CD4-positive, alpha-beta T cell treated with Interleukin-15 for 1 hour (primary cell): ENCODE measurements at regions not wholly inside any gene's neighbourhood (a gene's known extent, or its start where the extent isn't known, plus 50 kb on each side); places are given as distances from the start of the nearest gene placed in this dataset.

Experiments used
- DNase-seq: peaks from one replicate; pipeline ENCODE4 v3.0.0-alpha.2; 2020

- DNase-seq, result no peak
Observed at GRCh38 chr22:48647051-48647450, 1180.6 kb downstream of the BRD1 start.

DNA sequence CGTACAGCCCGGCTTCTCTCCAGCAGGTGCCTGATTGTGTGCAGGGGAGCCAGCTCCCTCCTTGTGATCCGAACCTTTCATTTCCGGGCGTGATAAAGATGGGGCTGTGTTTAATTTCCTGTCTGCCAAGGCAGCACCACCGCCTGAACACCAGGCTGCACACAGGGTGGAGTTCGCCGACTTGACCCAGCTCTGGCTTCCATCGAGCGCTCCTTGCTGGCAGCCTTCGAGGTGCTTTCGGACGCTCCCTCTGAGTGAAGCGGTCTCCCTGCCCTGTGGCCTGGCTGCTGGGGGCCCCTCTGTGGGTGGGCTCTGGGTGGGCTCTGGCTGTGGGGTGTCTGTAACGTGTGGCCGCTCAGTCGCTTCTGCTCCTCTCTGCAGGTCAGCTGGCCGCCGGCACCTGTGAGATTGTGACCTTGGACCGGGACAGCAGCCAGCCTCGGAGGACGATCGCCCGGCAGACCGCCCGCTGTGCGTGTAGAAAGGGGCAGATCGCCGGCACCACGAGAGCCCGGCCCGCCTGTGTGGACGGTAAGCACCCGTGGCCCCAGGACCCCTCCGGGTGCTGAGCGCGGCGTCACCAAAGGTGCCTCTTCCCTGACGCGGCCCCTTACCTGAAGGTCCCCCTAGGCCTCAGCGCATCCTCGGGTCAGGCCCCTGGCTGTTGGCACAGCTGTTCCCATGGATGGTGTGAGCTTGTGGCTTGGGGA is 1181.3 kb downstream of the BRD1 start:
- no peak for DNase-seq

- no peak for DNase-seq
Observed at GRCh38 chr22:48645766-48646165, 1181.9 kb downstream of the BRD1 start.

DNA sequence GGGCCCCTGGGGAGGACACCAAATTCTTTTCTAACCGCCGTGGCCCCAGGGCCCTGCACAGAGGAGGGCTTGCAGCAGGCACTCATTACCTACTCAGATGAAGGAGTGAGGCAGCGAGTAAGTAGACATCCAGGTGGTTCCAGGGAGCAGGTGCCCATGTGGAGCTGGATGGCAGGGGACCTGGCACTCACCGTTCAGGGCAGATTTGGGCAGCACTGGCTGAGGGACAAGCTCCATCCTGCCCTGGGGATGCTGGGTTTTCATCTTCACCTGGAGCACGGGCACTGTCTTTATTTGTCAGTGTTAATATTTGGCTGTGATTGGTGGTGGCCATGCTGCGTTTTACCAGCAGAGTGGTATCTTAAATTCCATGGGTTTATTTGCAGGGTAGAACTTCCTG is 1182.7 kb downstream of the BRD1 start:
- DNase-seq, result no peak

- DNase-seq, result no peak
Observed at GRCh38 chr22:48644108-48644507, 1183.6 kb downstream of the BRD1 start.

DNA sequence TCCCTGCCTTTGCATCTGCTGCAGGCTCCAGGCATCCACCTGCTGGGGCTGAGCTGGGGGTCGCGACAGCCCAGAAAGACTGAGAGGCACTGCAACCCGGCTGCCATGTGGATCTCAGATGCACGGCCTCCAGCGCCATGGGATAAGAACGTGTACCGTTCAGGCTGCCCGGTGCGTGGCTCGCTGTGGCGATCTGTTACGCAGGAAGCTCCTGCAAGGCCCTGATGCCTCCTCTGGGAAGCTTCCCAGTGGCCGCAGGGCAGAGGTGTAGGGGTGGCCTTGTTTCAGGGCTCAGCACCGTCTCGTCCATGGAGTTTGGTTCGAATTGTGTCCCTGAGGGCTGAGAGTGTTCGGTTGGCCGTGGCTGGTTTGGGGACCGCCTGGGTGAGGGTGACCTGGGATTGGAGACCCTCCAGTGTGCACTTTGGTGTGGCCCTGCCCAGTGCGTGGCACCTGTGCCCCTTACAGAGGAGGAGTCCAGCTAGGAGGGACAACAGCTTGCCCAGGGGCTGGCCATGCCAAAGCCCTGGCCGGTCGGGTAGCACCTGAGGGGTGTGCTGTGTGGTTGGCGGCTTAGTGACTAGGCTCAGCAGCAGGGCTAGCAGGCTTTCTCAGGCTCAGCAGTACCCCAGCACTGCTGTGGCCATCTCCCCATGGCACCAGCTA is 1184.5 kb downstream of the BRD1 start:
- DNase-seq, result no peak

DNA sequence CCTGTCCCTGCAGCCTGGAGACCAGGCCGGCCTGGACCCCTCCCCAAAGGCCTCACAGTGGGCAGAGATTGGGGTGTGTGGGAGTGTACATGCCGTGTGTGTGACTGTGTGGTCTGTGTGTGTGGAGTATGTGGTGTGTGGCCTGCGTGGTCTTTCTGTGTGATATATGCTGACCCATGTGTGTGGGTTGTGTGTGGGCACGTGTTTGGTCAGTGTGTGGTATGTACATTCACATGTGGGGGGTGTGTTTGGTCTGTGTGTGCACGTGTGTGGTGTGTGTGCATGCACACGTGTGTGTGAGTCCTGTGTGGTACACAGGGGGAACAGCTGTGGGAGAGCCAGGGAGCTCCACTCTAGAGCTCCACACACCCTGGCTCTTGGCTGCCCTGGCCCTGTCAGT is 1185.1 kb downstream of the BRD1 start:
- no peak for DNase-seq

DNA sequence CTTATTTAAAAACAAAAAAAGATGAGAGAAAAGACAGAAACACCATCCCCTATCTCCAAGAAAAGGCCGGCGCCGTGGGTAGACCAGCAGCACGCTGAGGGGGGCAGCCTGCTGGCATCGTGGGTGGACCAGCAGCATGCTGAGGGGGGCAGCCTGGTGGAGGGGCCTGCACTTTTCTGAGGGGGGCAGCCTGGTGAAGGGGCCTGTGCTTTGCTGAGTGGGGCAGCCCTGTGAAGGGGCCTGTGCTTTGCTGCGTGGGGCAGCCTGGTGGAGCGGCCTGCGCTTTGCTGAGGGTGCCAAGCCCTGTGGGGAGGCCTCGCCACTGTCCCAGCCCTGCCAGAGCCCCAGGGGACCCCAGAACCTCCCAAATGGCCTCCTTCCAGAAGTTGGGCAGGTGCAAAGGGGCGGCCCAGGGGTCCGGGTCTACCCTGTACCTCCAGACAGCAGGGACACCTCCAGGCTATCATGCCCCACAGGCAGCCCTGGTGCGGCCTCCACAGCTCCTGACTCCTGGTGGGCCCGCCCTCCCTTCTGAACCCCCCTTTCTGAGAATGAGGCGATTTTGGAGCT is 1185.7 kb downstream of the BRD1 start:
- DNase-seq, result no peak

GRCh38 chr22:48640890-48641841 is 1186.5 kb downstream of the BRD1 start:
- no peak for DNase-seq

DNA sequence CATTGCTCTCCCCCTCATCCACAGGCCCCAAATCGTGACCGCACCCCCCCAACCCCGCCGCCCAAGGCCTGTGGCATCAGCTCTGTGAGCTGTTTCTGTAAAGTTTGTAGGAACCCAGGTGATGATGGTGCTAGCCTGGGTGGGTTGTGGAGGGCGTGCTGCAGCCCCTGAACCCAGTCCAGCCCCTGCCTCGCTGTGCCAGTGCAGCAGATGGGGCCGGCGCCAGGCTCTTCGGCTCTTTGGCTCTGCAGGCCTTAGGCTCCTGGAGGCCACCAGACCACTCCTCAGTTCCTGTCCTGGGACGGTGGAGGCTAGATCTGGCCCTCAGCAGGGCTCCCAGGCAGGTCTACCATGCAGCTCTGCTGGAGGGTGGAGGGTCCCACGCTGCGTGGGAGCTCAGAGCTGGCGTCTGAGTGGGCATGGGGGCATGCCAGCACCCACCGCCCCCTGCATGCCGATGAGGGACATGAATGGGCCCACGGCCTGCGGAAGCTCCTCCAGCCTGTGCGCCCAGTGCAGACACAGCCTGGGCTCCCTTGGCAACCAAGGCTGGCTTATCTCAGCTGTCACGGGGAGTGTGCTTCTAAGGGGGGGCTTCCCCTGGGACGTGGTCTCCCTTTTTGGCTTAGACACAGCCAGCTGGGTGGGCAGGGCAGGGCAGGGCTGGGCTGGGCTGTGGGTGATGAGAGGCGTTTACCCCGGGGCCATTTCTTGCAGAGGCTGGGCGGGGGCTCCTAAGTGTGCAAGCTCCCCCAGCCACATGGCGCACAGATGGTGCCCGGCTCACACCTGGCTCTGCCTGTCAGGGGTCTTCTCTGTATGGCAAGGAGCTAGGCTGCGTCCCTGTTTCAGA is 1187.6 kb downstream of the BRD1 start:
- DNase-seq, result no peak

- DNase-seq, result no peak
Observed at GRCh38 chr22:48639021-48639795, 1188.5 kb downstream of the BRD1 start.

DNA sequence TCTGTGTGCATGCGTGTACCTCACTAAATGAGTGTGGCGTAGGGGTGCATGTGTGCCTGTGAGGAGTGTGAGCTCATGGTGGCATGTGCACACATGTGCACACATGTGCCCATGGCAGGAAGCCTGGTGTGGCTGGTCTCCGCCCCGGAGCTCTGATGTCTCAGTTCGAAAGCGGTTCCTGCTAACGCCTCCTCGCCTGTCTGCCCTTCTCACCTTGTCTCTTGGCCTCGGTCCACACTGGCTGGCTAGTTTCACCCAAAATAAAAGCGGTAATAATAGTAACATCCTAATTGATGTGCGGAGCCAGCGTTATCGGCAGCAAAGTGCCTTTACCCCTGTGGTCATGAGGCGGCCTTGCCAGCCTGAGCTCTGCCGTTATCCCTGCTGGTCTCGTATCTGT is 1190.4 kb downstream of the BRD1 start:
- no peak for DNase-seq

DNA sequence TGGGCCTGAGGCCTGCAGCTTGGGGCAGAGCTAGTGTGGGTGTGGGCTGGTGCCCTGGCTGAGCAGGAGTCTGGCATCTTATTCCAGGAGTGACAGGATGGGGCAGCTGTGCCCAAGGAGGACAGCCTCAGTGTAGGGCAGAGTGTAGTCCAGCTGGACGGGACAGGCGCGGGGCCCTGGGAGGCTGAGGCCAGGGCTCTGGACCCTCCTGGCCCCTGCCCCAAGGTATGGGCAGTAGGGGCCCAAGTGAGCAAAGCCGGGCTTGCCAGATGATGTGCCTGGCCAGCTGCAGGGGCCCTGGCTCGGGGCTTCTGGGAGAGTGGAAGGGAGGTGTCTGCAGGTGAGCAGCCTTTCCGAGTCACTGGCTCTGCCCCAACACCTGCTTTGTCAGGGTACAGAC is 1190.9 kb downstream of the BRD1 start:
- DNase-seq, result no peak

DNA sequence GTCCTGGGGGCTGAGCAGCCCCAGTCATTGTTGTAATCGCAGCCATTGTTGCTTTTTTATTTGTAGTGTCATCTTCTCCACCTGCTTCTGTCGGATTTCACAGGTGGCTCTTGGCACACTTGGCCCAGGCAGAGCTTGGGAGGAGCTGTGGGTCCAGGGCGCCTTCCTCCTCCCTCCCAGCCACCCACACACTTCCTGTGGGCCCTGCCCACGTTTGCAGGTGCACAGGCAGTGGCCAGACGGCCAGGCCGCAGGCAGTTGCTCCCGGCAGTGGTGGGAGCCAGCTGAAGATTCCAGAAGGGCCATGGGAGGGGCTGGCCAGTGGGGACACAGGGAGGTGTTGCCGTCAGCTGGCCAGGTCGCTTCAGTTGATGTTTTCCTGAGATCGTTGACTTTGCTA is 1191.9 kb downstream of the BRD1 start:
- no peak for DNase-seq

DNA sequence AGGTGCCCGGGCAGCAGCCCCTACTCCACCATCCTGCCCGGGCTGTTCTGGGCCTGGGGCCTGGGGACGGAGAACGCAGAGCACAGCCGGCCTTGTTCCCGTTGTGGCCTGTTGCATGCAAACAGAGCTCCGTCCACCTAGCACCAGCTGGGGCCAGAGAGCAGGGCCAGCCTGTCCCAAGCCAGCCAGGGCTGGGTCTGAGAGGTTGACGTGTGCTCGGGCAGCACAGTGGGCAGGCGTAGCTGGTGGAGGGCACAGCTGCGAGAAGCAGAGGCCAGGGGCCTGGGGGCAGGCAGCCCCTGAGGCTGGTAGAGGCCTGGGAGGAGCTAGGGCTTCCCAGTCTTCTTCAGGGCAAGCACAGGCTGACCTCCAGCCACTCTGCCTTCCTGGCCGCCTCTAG is 1192.6 kb downstream of the BRD1 start:
- no peak for DNase-seq

DNA sequence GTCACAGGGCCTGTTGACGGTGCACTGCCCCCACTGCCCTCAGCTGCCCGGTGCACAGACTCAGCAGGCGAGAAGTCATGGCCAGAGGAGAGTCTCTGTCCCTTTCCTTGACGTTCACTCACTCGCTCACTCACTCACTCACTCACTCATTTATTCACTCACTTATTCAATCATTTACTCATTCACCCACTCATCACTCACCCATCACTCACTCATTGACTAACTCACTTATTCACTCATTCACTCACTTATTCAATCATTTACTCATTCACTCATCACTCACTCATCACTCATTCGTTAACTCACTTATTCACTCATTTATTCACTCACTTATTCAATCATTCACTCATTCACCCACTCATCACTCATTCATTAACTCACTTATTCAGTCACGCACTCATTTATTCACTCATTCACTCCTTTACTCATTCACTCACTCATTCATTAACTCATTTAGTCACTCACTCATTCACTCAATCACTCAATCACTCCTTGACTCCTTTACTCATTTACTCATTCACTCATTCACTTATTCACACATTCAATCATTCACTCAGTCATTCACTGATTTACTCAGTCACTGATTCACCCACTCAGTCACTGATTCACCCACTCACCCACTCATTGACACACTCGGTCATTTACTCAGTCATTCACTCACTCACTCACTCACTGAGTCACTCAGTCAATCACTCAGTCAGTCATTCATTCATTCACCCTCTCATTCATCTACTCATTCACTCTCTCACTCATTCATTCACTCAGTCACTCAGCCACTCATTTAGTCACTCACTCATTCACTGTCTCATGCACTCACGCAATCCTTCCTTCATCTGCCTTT is 1193.5 kb downstream of the BRD1 start:
- no peak for DNase-seq

DNA sequence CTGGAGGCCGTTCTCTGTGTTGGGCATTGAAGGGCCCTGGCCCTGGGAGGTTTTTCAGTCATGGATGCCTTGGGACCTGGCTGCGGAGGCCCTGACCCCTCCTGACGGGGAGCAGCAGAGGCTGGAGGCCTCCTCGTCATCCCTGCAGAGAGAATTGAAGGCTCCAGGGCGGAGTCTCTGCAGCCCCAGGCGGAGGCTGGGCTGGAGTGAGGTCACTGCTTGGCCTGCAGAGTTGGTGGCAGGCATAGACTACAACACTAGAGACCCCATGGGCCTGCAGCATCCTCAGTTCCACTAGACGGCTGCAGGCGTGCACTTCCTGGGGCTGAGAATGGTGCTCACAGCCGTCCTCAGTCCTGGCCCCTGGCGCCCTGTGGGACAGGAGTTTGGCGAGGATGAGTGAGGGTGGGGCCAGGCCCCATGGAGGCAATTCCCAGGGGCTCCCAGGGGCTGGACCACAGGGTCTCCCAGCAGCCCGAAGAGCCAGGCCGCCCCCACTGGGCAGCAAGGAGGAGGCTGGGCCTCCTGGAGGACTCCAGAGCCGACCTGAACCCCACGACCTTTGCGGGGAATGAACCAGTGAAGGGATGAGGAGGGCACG is 1194.9 kb downstream of the BRD1 start:
- DNase-seq, result no peak

GRCh38 chr22:48631288-48631863 is 1196.3 kb downstream of the BRD1 start:
- no peak for DNase-seq

DNA sequence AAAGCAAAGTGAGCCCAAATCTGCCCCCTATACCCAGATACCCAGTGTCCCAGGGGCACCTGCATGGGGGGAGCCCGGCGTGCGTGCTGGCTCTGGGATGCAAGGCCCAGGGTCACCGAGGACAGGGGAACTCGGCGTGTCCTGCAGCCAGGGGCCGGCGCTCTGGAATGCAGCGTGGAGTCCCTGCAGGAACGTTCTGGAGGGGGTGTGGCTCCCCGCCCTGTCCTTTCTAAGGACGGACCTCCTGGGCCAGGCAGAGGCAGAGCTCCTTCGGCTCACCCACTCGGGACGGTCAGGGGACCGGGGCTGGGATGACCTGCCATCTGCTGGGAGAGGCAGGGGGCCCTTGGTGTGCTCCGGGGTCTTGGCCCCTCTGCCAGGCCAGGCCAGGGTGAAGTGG is 1196.8 kb downstream of the BRD1 start:
- no peak for DNase-seq

DNA sequence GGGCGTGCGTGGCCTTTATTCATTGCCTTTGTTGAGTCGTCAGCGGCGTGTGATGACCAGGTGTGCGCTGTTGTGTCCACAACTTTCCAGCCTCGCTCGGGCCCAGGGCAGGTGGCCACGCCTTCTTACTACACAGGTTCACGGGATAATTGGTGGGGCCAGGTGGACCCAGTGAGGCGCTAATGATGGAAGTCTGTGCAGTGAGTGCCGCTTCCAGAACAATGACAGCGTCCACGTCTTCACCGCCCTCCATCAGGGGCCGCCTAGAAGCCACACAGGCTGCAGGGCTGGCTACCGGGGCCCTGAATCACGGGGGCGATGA is 1197.3 kb downstream of the BRD1 start:
- DNase-seq, result no peak
